ENCODE measurements at regions not wholly inside any gene's neighbourhood (a gene's known extent, or its start where the extent isn't known, plus 50 kb on each side); places are given as distances from the start of the nearest gene placed in this dataset.

GRCh38 chr9:32706004-32706724, 70.7 kb upstream of the TAF1L start:
- Histone ChIP-seq H3K9me3 (no peaks in the 10 kb centered on the region), H3K4me1 (no peaks in the 10 kb centered on the region), H3K36me3 (no peaks in the 10 kb centered on the region), H3K4me3 (no peak overlapping the region), H3K9ac (ENCODE audit: low read depth in 2 of 2, low read length in 2 of 2) (no peak overlapping the region), H3K27me3 (no peaks in the 10 kb centered on the region), H3K27ac (no peak overlapping the region)
- no peak for TF ChIP-seq CTCF (IDR thresholded peaks at IDR 0.05)
- DNase-seq, result no peak
- intact Hi-C loops (cut with DNase I), result no loop called here

- no peaks in the 10 kb centered on the region for H3K4me1 ChIP-seq
- no peak for TF ChIP-seq CTCF (IDR thresholded peaks at IDR 0.05)
These were observed 71.2 kb upstream of the TAF1L start for GRCh38 chr9:32706725-32707100.

GRCh38 chr9:32707326-32707725, 71.9 kb upstream of the TAF1L start:
- Histone ChIP-seq H3K27me3 (no peaks in the 10 kb centered on the region), H3K27ac (no peak overlapping the region), H3K9me3 (no peaks in the 10 kb centered on the region), H3K36me3 (no peaks in the 10 kb centered on the region), H3K4me1 (no peaks in the 10 kb centered on the region), H3K9ac (ENCODE audit: low read depth in 2 of 2, low read length in 2 of 2) (no peak overlapping the region), H3K4me3 (no peak overlapping the region)
- no peak for DNase-seq
- intact Hi-C loops (cut with DNase I), result no loop called here
- TF ChIP-seq CTCF (IDR thresholded peaks at IDR 0.05), result no peak

More at GRCh38 chr9:32706725-32707100, 71.2 kb upstream of the TAF1L start:
- Histone ChIP-seq H3K27me3 (no peaks in the 10 kb centered on the region), H3K9ac (ENCODE audit: low read depth in 2 of 2, low read length in 2 of 2) (no peak overlapping the region), H3K36me3 (no peaks in the 10 kb centered on the region), H3K4me3 (no peak overlapping the region), H3K9me3 (no peaks in the 10 kb centered on the region), H3K27ac (no peak overlapping the region)
- intact Hi-C loops (cut with DNase I), result no loop called here
- DNase-seq, result no peak

- Histone ChIP-seq H3K9me3 (no peaks in the 10 kb centered on the region), H3K27ac (no peak overlapping the region), H3K36me3 (no peaks in the 10 kb centered on the region), H3K9ac (ENCODE audit: low read depth in 2 of 2, low read length in 2 of 2) (no peak overlapping the region), H3K4me3 (no peak overlapping the region), H3K27me3 (no peaks in the 10 kb centered on the region), H3K4me1 (no peaks in the 10 kb centered on the region)
- intact Hi-C loops (cut with DNase I), result no loop called here
- TF ChIP-seq CTCF (IDR thresholded peaks at IDR 0.05), result no peak
- no peak for DNase-seq
These were observed 73.1 kb upstream of the TAF1L start for GRCh38 chr9:32708480-32709150.

- no peaks in the 10 kb centered on the region for H3K4me1 ChIP-seq
- H3K4me3 ChIP-seq, result no peak overlapping the region
- DNase-seq, result no peak
- no peaks in the 10 kb centered on the region for H3K9me3 ChIP-seq
- no peaks in the 10 kb centered on the region for H3K36me3 ChIP-seq
- intact Hi-C loops (cut with DNase I), result no loop called here
- no peak overlapping the region for H3K9ac ChIP-seq (ENCODE audit: low read depth in 2 of 2, low read length in 2 of 2)
- H3K27me3 ChIP-seq, result no peaks in the 10 kb centered on the region
- no peak overlapping the region for H3K27ac ChIP-seq
- no peak for TF ChIP-seq CTCF (IDR thresholded peaks at IDR 0.05)
These were observed 73.5 kb upstream of the TMEM215 start for GRCh38 chr9:32709871-32710270.
